Rectal smooth muscle tissue (tissue), 1 donor: ENCODE measurements at regions not wholly inside any gene's neighbourhood (a gene's known extent, or its start where the extent isn't known, plus 50 kb on each side); places are given as distances from the start of the nearest gene placed in this dataset.

Experiments used
- H3K27ac ChIP-seq: one replicate; pipeline ENCODE4 v1.7.0; 2013; ENCODE audit warnings: low read depth, low read length, inconsistent platforms
- H3K27me3 ChIP-seq: one replicate; pipeline ENCODE4 v1.7.0; 2013; ENCODE audit warnings: low read length; ENCODE audit not compliant: control insufficient read depth, insufficient read depth
- H3K36me3 ChIP-seq: one replicate; pipeline ENCODE4 v1.7.0; 2013; ENCODE audit warnings: low read length; ENCODE audit not compliant: control insufficient read depth, insufficient read depth
- H3K4me1 ChIP-seq: one replicate; pipeline ENCODE4 v1.7.0; 2013; ENCODE audit warnings: low read length; ENCODE audit not compliant: control insufficient read depth, insufficient read depth
- H3K4me3 ChIP-seq: one replicate; pipeline ENCODE4 v1.7.0; 2013; ENCODE audit warnings: low read length
- H3K9ac ChIP-seq: one replicate; pipeline ENCODE4 v1.7.0; 2013; ENCODE audit warnings: low read length

DNA sequence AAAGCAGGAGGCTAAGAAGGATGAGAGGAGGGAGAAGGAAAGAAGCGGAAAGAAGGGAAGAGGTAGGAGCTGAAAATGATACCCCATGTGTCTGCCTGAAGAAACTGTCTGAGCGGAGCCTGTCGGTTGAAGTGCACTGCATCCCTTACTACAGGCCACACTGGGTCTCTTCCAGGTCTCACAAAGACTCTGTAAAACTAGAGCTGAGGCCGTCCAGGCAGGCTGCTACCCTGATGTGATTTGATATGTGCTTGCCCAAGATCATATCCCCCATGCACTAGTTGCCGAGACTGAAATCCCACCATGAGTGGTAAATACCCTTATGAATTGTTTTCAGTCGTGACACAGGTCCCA, 134.4 kb downstream of the MAIP1 start:
- Histone ChIP-seq H3K27ac (no peak overlapping the region), H3K9ac (no peak overlapping the region), H3K4me3 (no peak overlapping the region), H3K27me3 (no peaks in the 10 kb centered on the region), H3K4me1 (no peaks in the 10 kb centered on the region), H3K36me3 (no peaks in the 10 kb centered on the region)

DNA sequence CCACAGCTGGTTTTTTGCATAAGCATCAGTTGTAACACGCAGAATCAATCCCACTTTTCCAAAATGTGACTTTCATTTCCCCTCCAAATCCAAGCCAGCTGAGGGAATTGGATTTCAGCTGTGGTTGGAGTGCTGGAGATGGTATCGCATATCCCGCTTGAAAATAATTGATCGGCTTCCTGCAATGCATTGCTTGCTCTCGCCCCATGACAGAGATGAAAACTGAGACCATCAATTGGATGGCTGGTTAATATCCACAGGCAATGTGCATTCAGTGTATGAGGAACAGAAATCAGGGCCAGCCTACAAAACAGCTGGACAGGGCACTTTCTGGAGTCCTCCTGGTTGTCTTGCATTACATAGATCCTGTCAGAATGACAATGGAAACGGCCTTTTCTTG, 135.3 kb downstream of the MAIP1 start:
- Histone ChIP-seq H3K36me3 (no peaks in the 10 kb centered on the region), H3K4me1 (no peaks in the 10 kb centered on the region), H3K9ac (no peak overlapping the region), H3K27ac (no peak overlapping the region), H3K27me3 (no peaks in the 10 kb centered on the region), H3K4me3 (no peak overlapping the region)

DNA sequence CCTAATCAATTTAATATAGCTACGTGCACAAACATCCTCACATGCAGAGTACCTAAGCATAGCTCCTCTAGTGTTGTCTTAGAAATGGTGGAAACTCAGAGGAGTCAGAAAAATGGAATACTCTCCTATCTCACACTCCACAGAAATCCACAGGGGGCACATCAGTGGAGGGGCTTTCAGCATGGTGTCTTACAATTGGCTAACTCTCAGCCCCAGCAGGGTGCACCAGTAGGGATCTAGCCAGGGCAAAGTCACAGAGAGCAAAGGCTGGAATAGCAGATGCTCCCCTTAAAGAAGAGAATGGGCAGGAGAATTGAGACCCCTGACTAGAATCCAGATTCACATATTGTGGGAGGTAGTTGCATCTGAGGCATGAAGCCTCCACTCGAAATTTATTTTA, 135.7 kb downstream of the MAIP1 start:
- H3K4me3 ChIP-seq = no peak overlapping the region
- no peak overlapping the region for H3K27ac ChIP-seq
- H3K27me3 ChIP-seq = no peaks in the 10 kb centered on the region
- no peak overlapping the region for H3K9ac ChIP-seq
- H3K4me1 ChIP-seq = no peaks in the 10 kb centered on the region
- H3K36me3 ChIP-seq = no peaks in the 10 kb centered on the region

DNA sequence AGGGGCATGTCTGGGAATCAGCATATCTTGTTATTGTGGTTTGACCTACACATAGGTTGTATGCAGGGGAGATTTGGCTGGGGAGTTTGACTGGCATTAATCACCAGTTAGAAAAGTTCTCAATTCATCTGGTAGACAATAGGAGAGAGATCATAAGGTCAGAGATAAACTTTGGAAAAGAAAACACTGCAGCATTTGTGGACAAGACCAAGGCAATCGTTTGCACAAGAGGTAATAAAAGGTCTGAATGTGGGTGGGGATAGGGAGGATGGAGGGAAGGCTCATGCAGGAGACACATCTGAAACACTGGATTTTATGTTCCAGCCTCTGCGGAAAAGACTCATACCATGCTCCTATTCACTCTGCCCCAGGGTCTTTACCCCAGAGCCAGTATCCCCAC, 136.9 kb downstream of the MAIP1 start:
- Histone ChIP-seq H3K4me1 (no peaks in the 10 kb centered on the region), H3K27me3 (no peaks in the 10 kb centered on the region), H3K27ac (no peak overlapping the region), H3K9ac (no peak overlapping the region), H3K4me3 (no peak overlapping the region), H3K36me3 (no peaks in the 10 kb centered on the region)

DNA sequence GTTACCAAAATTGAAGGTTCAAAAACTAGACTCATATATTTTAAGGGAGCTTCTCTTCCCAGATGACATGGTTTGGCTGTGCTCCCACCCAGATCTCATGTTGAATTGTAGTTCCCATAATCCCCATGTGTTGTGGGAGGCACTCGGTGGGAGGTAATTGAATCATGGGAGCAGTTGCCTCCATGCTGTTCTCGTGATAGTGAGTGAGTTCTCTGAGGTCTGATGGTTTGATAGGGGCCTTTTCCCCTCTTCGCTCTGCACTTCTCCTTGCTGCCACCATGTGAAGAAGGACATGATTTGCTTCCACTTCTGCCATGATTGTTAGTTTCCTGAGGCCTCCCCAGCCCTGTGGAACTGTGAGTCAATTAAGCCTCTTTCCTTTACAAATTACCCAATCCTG, 140.1 kb downstream of the MAIP1 start:
- H3K4me1 ChIP-seq = no peaks in the 10 kb centered on the region
- no peak overlapping the region for H3K4me3 ChIP-seq
- no peaks in the 10 kb centered on the region for H3K27me3 ChIP-seq
- no peaks in the 10 kb centered on the region for H3K36me3 ChIP-seq
- H3K27ac ChIP-seq = no peak overlapping the region
- no peak overlapping the region for H3K9ac ChIP-seq

DNA sequence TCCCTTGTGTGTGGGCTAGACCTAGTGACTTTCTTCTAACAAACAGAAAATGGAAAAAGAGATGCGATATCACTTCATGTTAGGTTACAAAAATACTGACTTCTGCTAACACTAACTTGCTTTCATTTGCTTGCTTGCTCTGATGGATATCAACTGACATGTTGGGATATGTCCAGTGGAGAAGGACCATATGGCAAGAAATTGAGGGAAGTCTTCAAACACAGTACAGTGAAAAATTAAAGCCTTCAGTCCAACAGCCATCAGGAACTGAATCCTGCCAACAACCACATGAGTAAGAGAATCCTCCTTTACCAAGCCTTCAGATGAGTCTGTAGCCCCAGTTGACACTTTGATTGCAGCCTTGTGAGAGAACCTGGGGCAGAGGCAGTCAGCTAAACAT, 143.9 kb downstream of the MAIP1 start:
- no peaks in the 10 kb centered on the region for H3K4me1 ChIP-seq
- H3K27ac ChIP-seq = no peak overlapping the region
- H3K27me3 ChIP-seq = no peaks in the 10 kb centered on the region
- H3K4me3 ChIP-seq = no peak overlapping the region
- H3K9ac ChIP-seq = no peak overlapping the region
- H3K36me3 ChIP-seq = no peaks in the 10 kb centered on the region

DNA sequence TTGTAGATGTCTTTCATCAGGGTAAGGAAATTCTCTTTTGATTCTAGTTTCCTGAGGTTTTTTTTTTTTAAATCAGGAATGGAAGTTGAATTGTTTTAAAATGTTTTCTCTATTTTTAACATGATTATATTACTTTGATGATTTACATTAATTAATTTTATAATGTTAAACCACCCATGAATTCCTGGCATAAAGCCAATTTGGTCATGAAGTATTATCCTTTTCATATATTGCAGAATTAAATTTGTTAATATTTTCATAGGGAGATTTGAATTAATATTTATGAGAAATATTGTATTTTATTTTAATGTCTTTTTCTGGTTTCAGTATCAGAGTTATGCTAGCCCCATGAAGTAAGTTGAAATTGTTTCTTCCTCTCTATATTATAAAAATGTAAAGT, 144.6 kb downstream of the MAIP1 start:
- H3K36me3 ChIP-seq = no peaks in the 10 kb centered on the region
- H3K4me1 ChIP-seq = no peaks in the 10 kb centered on the region
- no peak overlapping the region for H3K4me3 ChIP-seq
- H3K9ac ChIP-seq = no peak overlapping the region
- H3K27ac ChIP-seq = no peak overlapping the region
- no peaks in the 10 kb centered on the region for H3K27me3 ChIP-seq

DNA sequence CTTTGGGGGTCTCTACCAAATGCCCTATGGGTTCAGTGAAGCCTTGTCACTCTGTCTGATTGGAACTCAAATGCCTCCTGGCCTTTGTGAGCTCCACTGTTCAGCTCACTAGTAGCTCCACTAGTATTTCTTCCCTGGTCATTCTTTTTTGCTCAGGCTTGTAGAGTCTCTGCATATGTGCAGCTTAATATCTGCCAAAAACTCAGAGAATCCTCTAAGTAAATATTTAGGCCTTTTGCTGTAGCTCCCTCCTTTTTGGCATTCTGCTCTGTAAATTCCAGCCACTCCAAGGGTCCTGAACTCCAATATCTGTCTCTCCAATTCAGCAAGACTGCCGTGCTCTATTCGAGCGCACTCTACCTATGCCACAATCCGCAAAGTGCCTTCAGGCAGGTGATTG, 146.5 kb downstream of the MAIP1 start:
- Histone ChIP-seq H3K9ac (no peak overlapping the region), H3K4me3 (no peak overlapping the region), H3K27ac (no peak overlapping the region), H3K27me3 (no peaks in the 10 kb centered on the region), H3K36me3 (no peaks in the 10 kb centered on the region), H3K4me1 (no peaks in the 10 kb centered on the region)

DNA sequence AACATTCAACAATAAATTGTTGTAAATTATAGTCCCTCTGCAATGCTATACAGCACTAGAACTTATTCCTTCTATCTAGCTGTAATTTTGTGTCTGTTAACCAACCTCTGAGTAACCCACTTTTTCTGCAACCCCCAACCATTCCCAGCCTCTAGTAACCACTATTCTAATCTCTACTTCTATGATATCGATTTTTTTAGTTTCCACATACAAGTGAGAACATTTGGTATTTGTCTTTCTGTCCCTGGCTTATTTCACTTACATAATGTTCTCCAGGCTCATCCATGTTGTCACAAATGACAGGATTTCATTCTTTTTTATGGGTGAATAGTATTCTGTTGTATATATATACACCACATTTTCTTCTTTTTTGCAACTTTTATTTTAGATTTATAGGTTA, 147.6 kb downstream of the MAIP1 start:
- H3K27ac ChIP-seq = no peak overlapping the region
- no peaks in the 10 kb centered on the region for H3K27me3 ChIP-seq
- H3K36me3 ChIP-seq = no peaks in the 10 kb centered on the region
- no peak overlapping the region for H3K9ac ChIP-seq
- no peak overlapping the region for H3K4me3 ChIP-seq
- H3K4me1 ChIP-seq = no peaks in the 10 kb centered on the region

DNA sequence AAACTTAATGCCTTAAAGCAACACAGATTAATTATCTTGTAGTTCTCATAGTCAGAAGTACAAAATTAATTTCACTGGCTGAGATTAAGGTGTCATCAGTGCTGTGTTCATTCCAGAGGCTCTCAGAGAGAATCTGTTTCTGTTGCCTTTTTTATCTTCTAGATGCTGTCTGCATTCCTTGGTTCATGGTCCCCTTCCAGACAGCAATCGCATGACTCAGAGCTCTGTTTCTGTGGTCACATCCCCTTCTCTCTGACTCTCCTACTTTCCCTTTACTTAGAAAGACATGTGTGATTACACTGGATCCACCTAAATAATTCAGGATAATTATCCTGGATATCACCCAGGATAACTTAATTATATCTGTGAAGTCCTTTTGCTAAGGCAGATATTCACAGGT, 148.6 kb downstream of the MAIP1 start:
- Histone ChIP-seq H3K4me1 (no peaks in the 10 kb centered on the region), H3K27ac (no peak overlapping the region), H3K4me3 (no peak overlapping the region), H3K9ac (no peak overlapping the region), H3K36me3 (no peaks in the 10 kb centered on the region), H3K27me3 (no peaks in the 10 kb centered on the region)

DNA sequence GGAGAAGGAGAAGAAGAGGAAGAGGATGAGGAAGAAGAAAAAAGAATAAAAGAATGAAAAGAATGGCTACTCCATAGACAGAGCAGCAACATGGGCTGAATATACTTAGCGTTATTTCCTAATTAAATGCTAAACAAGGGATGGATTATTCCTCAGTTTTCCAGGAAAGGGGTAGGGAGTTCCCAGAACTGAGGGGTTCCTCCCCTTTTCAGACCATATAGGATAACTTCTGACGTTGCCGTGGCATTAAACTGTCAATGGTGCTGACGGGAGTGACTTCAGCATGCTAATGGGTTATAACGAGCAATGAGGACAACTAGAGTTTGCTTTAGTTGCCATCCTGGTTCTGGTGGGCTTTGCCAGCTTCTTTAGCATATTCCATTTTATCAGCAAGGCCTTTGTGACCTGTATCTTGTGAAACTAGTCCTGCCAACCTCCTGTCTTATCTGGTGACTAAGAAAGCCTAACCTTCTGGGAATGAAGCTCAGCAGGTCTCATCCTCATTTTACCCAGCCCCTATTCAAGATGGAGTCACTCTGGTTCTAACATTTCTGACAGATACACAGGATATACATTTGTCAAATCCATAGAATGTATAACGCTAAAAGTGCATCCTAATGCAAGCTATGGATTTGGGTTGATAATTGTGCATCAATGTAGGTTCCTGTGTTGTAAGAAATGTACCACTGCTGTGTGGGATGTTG, 152.3 kb downstream of the MAIP1 start:
- Histone ChIP-seq H3K4me3 (no peak overlapping the region), H3K4me1 (no peaks in the 10 kb centered on the region)

DNA sequence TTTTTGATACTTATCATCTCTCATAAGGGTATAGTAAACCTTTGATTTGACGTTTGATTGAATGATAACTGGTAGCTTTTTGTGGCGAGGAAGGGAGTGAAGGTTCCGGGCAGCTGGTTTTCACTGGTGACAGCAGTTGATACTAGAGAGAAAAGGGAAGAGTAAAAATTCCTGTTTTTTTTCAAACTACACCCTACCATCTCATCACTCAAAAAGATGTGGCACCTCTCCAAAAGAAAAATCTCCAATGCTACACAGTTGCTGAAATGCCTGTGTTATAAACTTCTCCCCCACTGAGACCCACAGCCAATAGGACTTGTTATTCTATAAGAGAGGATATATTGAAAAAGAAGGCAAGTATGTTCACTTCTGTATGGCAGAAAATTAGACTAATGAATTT, 154.0 kb downstream of the MAIP1 start:
- no peak overlapping the region for H3K27ac ChIP-seq
- no peaks in the 10 kb centered on the region for H3K27me3 ChIP-seq
- no peaks in the 10 kb centered on the region for H3K4me1 ChIP-seq
- no peak overlapping the region for H3K4me3 ChIP-seq
- no peak overlapping the region for H3K9ac ChIP-seq
- no peaks in the 10 kb centered on the region for H3K36me3 ChIP-seq

More for the DNA sequence above, 152.3 kb downstream of the MAIP1 start:
- Histone ChIP-seq H3K9ac (no peak overlapping the region), H3K36me3 (no peaks in the 10 kb centered on the region), H3K27me3 (no peaks in the 10 kb centered on the region), H3K27ac (no peak overlapping the region)

DNA sequence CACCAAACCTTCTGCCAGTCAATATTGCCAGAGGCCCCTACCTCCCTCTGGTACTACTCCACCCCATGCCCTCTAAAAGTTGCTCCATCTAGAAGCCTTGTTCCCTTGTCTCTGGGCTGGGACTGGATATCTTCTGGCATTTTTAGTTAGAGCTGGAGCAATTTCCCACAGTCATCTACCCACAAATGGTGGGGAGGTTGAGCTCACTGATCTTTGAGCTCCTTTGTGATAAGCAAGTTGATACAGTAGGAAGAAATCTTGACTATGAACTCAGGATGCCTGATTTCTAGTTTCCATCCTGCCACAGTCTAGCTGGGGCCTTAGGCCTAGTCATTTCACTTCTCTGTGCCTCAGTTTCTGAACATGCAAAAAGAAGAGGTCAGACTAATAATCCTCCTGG, 155.0 kb downstream of the MAIP1 start:
- Histone ChIP-seq H3K36me3 (no peaks in the 10 kb centered on the region), H3K9ac (no peak overlapping the region), H3K27ac (no peak overlapping the region), H3K4me1 (no peaks in the 10 kb centered on the region), H3K27me3 (no peaks in the 10 kb centered on the region), H3K4me3 (no peak overlapping the region)
